GM21526 (cell line): ENCODE measurements at regions not wholly inside any gene's neighbourhood (a gene's known extent, or its start where the extent isn't known, plus 50 kb on each side); places are given as distances from the start of the nearest gene placed in this dataset.

Experiments used
- ATAC-seq: cut with Tn5 transposase; IDR thresholded peaks from one replicate; pipeline ENCODE4 v1.9.1; 2021; ENCODE audit warnings: moderate library complexity; ENCODE audit not compliant: unreplicated experiment, low FRiP score

- peak; percentile 4 for ATAC-seq
Observed at GRCh38 chr18:34977838-34978532, 63.2 kb upstream of the MAPRE2 start.

- no peak for ATAC-seq
Observed at GRCh38 chr18:34978533-34978893, 62.7 kb upstream of the MAPRE2 start.

GRCh38 chr18:34978953-34979608 lies 62.1 kb upstream of the MAPRE2 start:
- no peak for ATAC-seq

- no peak for ATAC-seq
Observed at GRCh38 chr18:34981487-34981886, 59.7 kb upstream of the MAPRE2 start.

GRCh38 chr18:34985963-34986362 lies 55.2 kb upstream of the MAPRE2 start:
- no peak for ATAC-seq

GRCh38 chr18:34990597-34990996 lies 50.6 kb upstream of the MAPRE2 start:
- no peak for ATAC-seq

- no peak for ATAC-seq
Observed at GRCh38 chr18:34991152-34991551, 50.1 kb upstream of the MAPRE2 start.
